ENCODE measurements at regions not wholly inside any gene's neighbourhood (a gene's known extent, or its start where the extent isn't known, plus 50 kb on each side); places are given as distances from the start of the nearest gene placed in this dataset.

DNA sequence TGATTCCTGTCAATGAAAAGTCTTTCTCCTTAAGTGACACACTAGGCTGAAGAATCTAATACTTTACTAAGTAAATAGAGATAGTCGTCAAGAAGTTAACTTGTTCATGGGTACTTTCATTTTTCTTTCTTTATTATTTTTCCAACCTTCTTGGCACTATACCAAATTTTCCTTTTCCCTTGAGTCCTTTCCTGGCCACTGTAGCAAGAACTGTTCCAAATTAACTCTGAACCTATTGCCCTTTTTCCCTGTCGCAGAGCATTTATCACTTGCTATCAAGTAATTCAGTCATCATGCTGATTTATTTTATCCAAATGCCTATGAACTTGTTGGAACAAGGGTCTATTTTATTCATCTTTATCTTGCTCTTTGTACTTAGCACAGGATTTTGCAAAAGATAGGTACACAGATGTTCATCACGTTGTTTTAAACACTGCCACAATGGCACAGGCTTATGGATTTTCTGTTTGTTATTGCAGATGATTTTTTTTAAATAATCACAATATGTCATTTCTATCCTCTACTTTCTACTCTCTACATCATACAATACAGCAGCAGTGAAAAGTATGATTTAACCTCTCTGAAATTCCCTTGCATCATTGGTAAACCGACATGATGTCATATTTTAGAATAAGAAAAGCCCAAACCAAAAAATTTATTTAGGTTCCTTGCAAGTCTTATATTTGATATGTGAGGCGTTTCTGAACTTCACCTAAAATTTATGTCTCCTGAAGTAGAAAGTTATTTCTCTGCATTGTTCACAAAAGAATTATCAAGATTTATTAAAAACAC, 2352.3 kb downstream of the PCDH7 start:
- Histone ChIP-seq H3T11ph (ENCODE audit: low read length) (no peak overlapping the region), H3K27me3 (ENCODE audit: insufficient read depth, low read length) (no peaks in the 10 kb centered on the region), H3K18ac (ENCODE audit: insufficient read length, low read depth, low read length) (no peak overlapping the region), H4K20me1 (ENCODE audit: control insufficient read depth, insufficient read depth, insufficient read length) (no peaks in the 10 kb centered on the region), H2BK20ac (ENCODE audit: low read depth, low read length, poor library complexity, severe bottlenecking) (no peak overlapping the region), H2BK15ac (ENCODE audit: low read depth, low read length) (no peak overlapping the region), H3K79me1 (ENCODE audit: insufficient read depth, low read depth, low read length, poor library complexity, severe bottlenecking) (no peaks in the 10 kb centered on the region), H3K56ac (ENCODE audit: insufficient read length, low read depth, low read length) (no peak overlapping the region), H2AFZ (ENCODE audit: low read length) (no peak overlapping the region), H3K9ac (ENCODE audit: extremely low read depth, insufficient read length, low read length) (no peak overlapping the region), H3K27ac (ENCODE audit: insufficient read length, low read depth, low read length) (no peak overlapping the region), H3K4ac (ENCODE audit: low read depth, low read length) (no peak overlapping the region), H2BK5ac (ENCODE audit: insufficient read length, low read length) (no peak overlapping the region), H2BK12ac (ENCODE audit: insufficient read length, low read depth, low read length) (no peak overlapping the region), H3K23ac (ENCODE audit: insufficient read length, low read depth, low read length) (no peak overlapping the region), H3K9me3 (ENCODE audit: control insufficient read depth, low read depth, low read length) (no peaks in the 10 kb centered on the region), H4K91ac (ENCODE audit: insufficient read length, low read depth, low read length) (no peak overlapping the region), H4K8ac (replicated peaks; ENCODE audit: insufficient read length, low read depth, low read length) (no peak overlapping the region), H3K4me1 (ENCODE audit: insufficient read depth, low read length) (no peaks in the 10 kb centered on the region), H3K79me2 (ENCODE audit: insufficient read depth, low read length) (no peaks in the 10 kb centered on the region), H4K5ac (ENCODE audit: insufficient read length, low read depth, low read length) (no peak overlapping the region), H3K4me2 (ENCODE audit: insufficient read depth, insufficient read length, low read length) (no peak overlapping the region), H2AK5ac (ENCODE audit: insufficient read length, low read length) (no peak overlapping the region), H3K23me2 (ENCODE audit: insufficient read length, low read depth, low read length, poor library complexity, severe bottlenecking) (no peaks in the 10 kb centered on the region), H2BK120ac (ENCODE audit: low read depth, low read length, poor library complexity, severe bottlenecking) (no peak overlapping the region), H3K14ac (ENCODE audit: insufficient read depth, low read length) (no peak overlapping the region)
- Mint-ChIP-seq H3K9me3 (peaks cover 8 to 9% of the 10 kb centered on the region in 2 experiments), H3K27ac (no peak overlapping the region), H3K4me1 (peaks cover 4% of the 10 kb centered on the region in 2 experiments), H3K36me3 (ENCODE audit: insufficient read depth in 1 of 3, low read depth in 3 of 3) (peaks cover 4 to 9% (median 6%) of the 10 kb centered on the region in 3 experiments; a peak in 4 of 7 replicates), H3K27me3 (ENCODE audit: low read depth) (no peaks in the 10 kb centered on the region), H3K4me3 (no peak overlapping the region)
- no peak for TF ChIP-seq CTCF (conservative IDR thresholded peaks at IDR 0.05)
- no peak for DNase-seq
- WGBS (ENCODE audit: extremely low coverage, insufficient read length, low lambda C conversion rate): no CpG with 5 or more reads among the region's 5 CpGs

Measured in H9 (cell line).